ENCODE measurements at regions not wholly inside any gene's neighbourhood (a gene's known extent, or its start where the extent isn't known, plus 50 kb on each side); places are given as distances from the start of the nearest gene placed in this dataset.

GRCh38 chr16:86968866-86969265 lies 348.3 kb downstream of the C16orf95 start:
- POLR2A ChIA-PET (ENCODE audit: low non-redundant PET): no interaction called here
- CTCF ChIA-PET: no interaction called here
- no peak overlapping the region for H3K27ac ChIP-seq
- TF ChIP-seq CTCF (conservative IDR thresholded peaks at IDR 0.05; ENCODE audit: low read depth): no peak
- no peak for DNase-seq (ENCODE audit: low spot score)

- no peak overlapping the region for H3K27ac ChIP-seq
- POLR2A ChIA-PET (ENCODE audit: low non-redundant PET): no interaction called here
- DNase-seq (ENCODE audit: low spot score): no peak
- no peak for TF ChIP-seq CTCF (conservative IDR thresholded peaks at IDR 0.05; ENCODE audit: low read depth)
- CTCF ChIA-PET: interaction anchor here (0.6 kb wide), 1 partner anchor 84 kb away, joined by 3 read pairs; no protein-coding TSS in a partner anchor
Measured at GRCh38 chr16:86969716-86970115, 347.5 kb downstream of the C16orf95 start.

GRCh38 chr16:86970279-86970678 lies 346.9 kb downstream of the C16orf95 start:
- no peak overlapping the region for H3K27ac ChIP-seq
- DNase-seq (ENCODE audit: low spot score): no peak
- ChIA-PET POLR2A (ENCODE audit: low non-redundant PET) (no interaction called here), CTCF (interaction anchor here (0.6 kb wide), 2 partner anchors 10 to 84 kb away, joined by 3 read pairs; no protein-coding TSS in a partner anchor)
- no peak for TF ChIP-seq CTCF (conservative IDR thresholded peaks at IDR 0.05; ENCODE audit: low read depth)

- no peak for TF ChIP-seq CTCF (conservative IDR thresholded peaks at IDR 0.05; ENCODE audit: low read depth)
- DNase-seq (ENCODE audit: low spot score): no peak
- H3K27ac ChIP-seq: no peak overlapping the region
- POLR2A ChIA-PET (ENCODE audit: low non-redundant PET): no interaction called here
- CTCF ChIA-PET: interaction anchor here (0.6 kb wide), 1 partner anchor 10 kb away, joined by 3 read pairs; no protein-coding TSS in a partner anchor
Measured at GRCh38 chr16:86970726-86971125, 346.5 kb downstream of the C16orf95 start.

GRCh38 chr16:86971251-86971650 lies 345.9 kb downstream of the C16orf95 start:
- POLR2A ChIA-PET (ENCODE audit: low non-redundant PET): no interaction called here
- CTCF ChIA-PET: no interaction called here
- no peak for DNase-seq (ENCODE audit: low spot score)
- no peak for TF ChIP-seq CTCF (conservative IDR thresholded peaks at IDR 0.05; ENCODE audit: low read depth)
- no peak overlapping the region for H3K27ac ChIP-seq

- POLR2A ChIA-PET (ENCODE audit: low non-redundant PET): no interaction called here
- no peak for TF ChIP-seq CTCF (conservative IDR thresholded peaks at IDR 0.05; ENCODE audit: low read depth)
- H3K27ac ChIP-seq: no peak overlapping the region
- no peak for DNase-seq (ENCODE audit: low spot score)
- CTCF ChIA-PET: no interaction called here
Measured at GRCh38 chr16:86974120-86974519, 343.1 kb downstream of the C16orf95 start.

GRCh38 chr16:86975445-86975844 lies 341.7 kb downstream of the C16orf95 start:
- no peak for TF ChIP-seq CTCF (conservative IDR thresholded peaks at IDR 0.05; ENCODE audit: low read depth)
- ChIA-PET CTCF (no interaction called here), POLR2A (ENCODE audit: low non-redundant PET) (no interaction called here)
- no peak overlapping the region for H3K27ac ChIP-seq
- peak; percentile 75 for DNase-seq (ENCODE audit: low spot score)

Measured in RWPE1 (cell line).